Activated CD8-positive, alpha-beta T cell treated with anti-CD3 and anti-CD28 coated beads, Interleukin-2, amount 10 ng/mL, durations not matched to agents 7 days and 5 days (primary cell): ENCODE measurements at regions not wholly inside any gene's neighbourhood (a gene's known extent, or its start where the extent isn't known, plus 50 kb on each side); places are given as distances from the start of the nearest gene placed in this dataset.
A peak's percentile ranks its signal among the peaks of the same experiment; 100 is the strongest.

Experiments
- ATAC-seq: fragments of 150-1000 bp; cut with Tn5 transposase; one replicate; pipeline ENCODE4 v1.10.0; 2021; ENCODE audit warnings: moderate library complexity
- CTCF ChIA-PET: fragments of 350-600 bp; sonication (Branson Sonifier 250); formaldehyde crosslinking; loops from one replicate; lab custom pipeline; 2021; ENCODE audit warnings: antibody characterized with exemption; lab: Charles Lee
- POLR2A ChIA-PET: fragments of 350-600 bp; sonication (Branson Sonifier 250); formaldehyde crosslinking; loops from one replicate; lab custom pipeline; 2021; ENCODE audit warnings: antibody characterized with exemption; lab: Charles Lee
- DNase-seq: peaks from one replicate; pipeline ENCODE4 v3.0.0-alpha.2; 2020
- H3K27ac Mint-ChIP-seq: one replicate; pipeline ENCODE4 v1.8.0; 2021; ENCODE audit warnings: mild to moderate bottlenecking, mixed read lengths
- H3K27me3 Mint-ChIP-seq: one replicate; pipeline ENCODE4 v1.8.0; 2021; ENCODE audit warnings: low read depth, mixed read lengths
- H3K36me3 Mint-ChIP-seq: one replicate; pipeline ENCODE4 v1.8.0; 2021; ENCODE audit warnings: low read depth, mixed read lengths
- H3K4me1 Mint-ChIP-seq: one replicate; pipeline ENCODE4 v1.8.0; 2021; ENCODE audit warnings: low read depth, mixed read lengths
- H3K4me3 Mint-ChIP-seq: one replicate; pipeline ENCODE4 v1.8.0; 2021; ENCODE audit warnings: mild to moderate bottlenecking, mixed read lengths
- H3K9me3 Mint-ChIP-seq: one replicate; pipeline ENCODE4 v1.8.0; 2022; ENCODE audit warnings: mixed read lengths; ENCODE audit not compliant: insufficient read depth

- Mint-ChIP-seq H3K4me3 (no peak overlapping the region), H3K4me1 (no peaks in the 10 kb centered on the region), H3K9me3 (no peaks in the 10 kb centered on the region), H3K27ac (no peak overlapping the region), H3K27me3 (peaks cover 29% of the 10 kb centered on the region), H3K36me3 (no peaks in the 10 kb centered on the region)
- ATAC-seq (no peak), DNase-seq (no peak)
- CTCF ChIA-PET = no interaction called here
- POLR2A ChIA-PET = no interaction called here
Measured at GRCh38 chr14:104450811-104451401, 128.7 kb upstream of the C14orf180 start.

- POLR2A ChIA-PET = interaction anchor here (0.8 kb wide), 1 partner anchor 62 kb away, joined by 3 read pairs; no protein-coding TSS in a partner anchor
- Mint-ChIP-seq H3K36me3 (no peaks in the 10 kb centered on the region), H3K27ac (no peak overlapping the region), H3K27me3 (peaks cover 35% of the 10 kb centered on the region), H3K4me3 (no peak overlapping the region), H3K9me3 (no peaks in the 10 kb centered on the region), H3K4me1 (no peaks in the 10 kb centered on the region)
- ATAC-seq (no peak), DNase-seq (no peak)
- CTCF ChIA-PET = no interaction called here
Measured at GRCh38 chr14:104451474-104451873, 128.1 kb upstream of the C14orf180 start.

- Mint-ChIP-seq H3K27ac (no peak overlapping the region), H3K9me3 (no peaks in the 10 kb centered on the region), H3K4me3 (no peak overlapping the region), H3K27me3 (peaks cover 55% of the 10 kb centered on the region), H3K36me3 (no peaks in the 10 kb centered on the region), H3K4me1 (no peaks in the 10 kb centered on the region)
- ChIA-PET CTCF (no interaction called here), POLR2A (no interaction called here)
- DNase-seq = no peak
- ATAC-seq = no peak
Measured at GRCh38 chr14:104458845-104459244, 120.7 kb upstream of the C14orf180 start.

GRCh38 chr14:104460791-104461651, 118.5 kb upstream of the C14orf180 start:
- CTCF ChIA-PET = no interaction called here
- ATAC-seq = no peak
- H3K36me3 Mint-ChIP-seq = no peaks in the 10 kb centered on the region
- POLR2A ChIA-PET = no interaction called here
- no peak overlapping the region for H3K27ac Mint-ChIP-seq
- no peaks in the 10 kb centered on the region for H3K4me1 Mint-ChIP-seq
- peak; percentile 16 for DNase-seq
- H3K4me3 Mint-ChIP-seq = no peak overlapping the region
- no peaks in the 10 kb centered on the region for H3K9me3 Mint-ChIP-seq
- H3K27me3 Mint-ChIP-seq = peaks cover 52% of the 10 kb centered on the region

- Mint-ChIP-seq H3K27me3 (peaks cover 44% of the 10 kb centered on the region), H3K4me1 (no peaks in the 10 kb centered on the region), H3K4me3 (no peak overlapping the region), H3K27ac (no peak overlapping the region), H3K36me3 (no peaks in the 10 kb centered on the region), H3K9me3 (no peaks in the 10 kb centered on the region)
- DNase-seq (peak; percentile 12), ATAC-seq (no peak)
- ChIA-PET CTCF (no interaction called here), POLR2A (no interaction called here)
Measured at GRCh38 chr14:104461676-104462449, 117.7 kb upstream of the C14orf180 start.

- Mint-ChIP-seq H3K4me1 (no peaks in the 10 kb centered on the region), H3K9me3 (no peaks in the 10 kb centered on the region), H3K27ac (no peak overlapping the region), H3K27me3 (peaks cover 40% of the 10 kb centered on the region), H3K36me3 (no peaks in the 10 kb centered on the region), H3K4me3 (no peak overlapping the region)
- DNase-seq (no peak), ATAC-seq (no peak)
- CTCF ChIA-PET = interaction anchor here (0.7 kb wide), 1 partner anchor 363 kb away, joined by 3 read pairs; no protein-coding TSS in a partner anchor
- POLR2A ChIA-PET = no interaction called here
Measured at GRCh38 chr14:104462651-104463630, 116.6 kb upstream of the C14orf180 start.

- Mint-ChIP-seq H3K36me3 (no peaks in the 10 kb centered on the region), H3K27ac (no peak overlapping the region), H3K4me3 (no peak overlapping the region), H3K4me1 (no peaks in the 10 kb centered on the region), H3K9me3 (no peaks in the 10 kb centered on the region), H3K27me3 (peaks cover 34% of the 10 kb centered on the region)
- DNase-seq (no peak), ATAC-seq (no peak)
- POLR2A ChIA-PET = no interaction called here
- CTCF ChIA-PET = no interaction called here
Measured at GRCh38 chr14:104464907-104465306, 114.7 kb upstream of the C14orf180 start.

DNA sequence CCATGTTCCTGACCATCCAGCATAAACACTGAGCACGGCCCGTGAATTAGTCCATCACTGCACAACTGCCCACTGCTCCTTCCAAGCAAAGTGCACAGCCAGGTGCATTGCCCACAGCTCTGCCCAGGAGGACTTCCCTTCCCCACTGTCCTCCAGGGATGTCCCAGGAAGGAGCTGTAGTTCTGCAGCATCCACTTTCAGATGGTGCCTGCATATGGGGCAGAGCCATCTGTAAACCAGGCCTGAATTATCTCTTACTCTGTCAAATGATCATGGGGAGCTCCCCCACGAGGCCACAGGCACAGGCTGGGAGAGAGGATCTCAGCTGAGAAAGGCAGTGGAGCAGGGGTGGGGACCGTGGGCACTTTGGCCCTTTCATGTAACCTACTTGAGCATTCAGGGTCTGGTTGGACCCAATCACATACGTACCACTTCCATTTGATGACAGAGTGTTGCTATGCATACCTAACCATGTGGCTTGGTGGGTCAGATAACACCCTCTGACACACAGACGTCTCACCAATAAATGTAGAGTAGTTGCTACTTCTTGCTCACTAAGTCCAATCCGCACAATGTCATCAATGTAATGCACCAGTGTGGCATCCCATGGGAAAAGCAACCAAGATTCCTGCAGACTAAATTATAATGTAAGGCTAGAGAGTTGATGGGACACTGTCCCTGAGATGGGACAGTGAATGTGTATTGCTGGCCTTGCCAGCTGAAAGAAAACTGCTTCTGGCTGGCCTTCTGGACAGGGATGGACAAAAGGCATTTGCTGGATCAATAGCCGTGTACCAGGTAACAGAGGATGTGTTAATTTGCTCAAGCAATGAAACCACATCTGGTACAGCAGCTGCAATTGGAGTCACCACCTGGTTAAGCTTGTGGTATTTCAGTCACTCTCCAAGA, 113.8 kb upstream of the C14orf180 start:
- no peak for DNase-seq
- Mint-ChIP-seq H3K4me1 (no peaks in the 10 kb centered on the region), H3K27me3 (peaks cover 26% of the 10 kb centered on the region), H3K4me3 (no peak overlapping the region), H3K9me3 (no peaks in the 10 kb centered on the region), H3K27ac (no peak overlapping the region), H3K36me3 (no peaks in the 10 kb centered on the region)
- ChIA-PET CTCF (no interaction called here), POLR2A (no interaction called here)
- ATAC-seq = no peak

DNA sequence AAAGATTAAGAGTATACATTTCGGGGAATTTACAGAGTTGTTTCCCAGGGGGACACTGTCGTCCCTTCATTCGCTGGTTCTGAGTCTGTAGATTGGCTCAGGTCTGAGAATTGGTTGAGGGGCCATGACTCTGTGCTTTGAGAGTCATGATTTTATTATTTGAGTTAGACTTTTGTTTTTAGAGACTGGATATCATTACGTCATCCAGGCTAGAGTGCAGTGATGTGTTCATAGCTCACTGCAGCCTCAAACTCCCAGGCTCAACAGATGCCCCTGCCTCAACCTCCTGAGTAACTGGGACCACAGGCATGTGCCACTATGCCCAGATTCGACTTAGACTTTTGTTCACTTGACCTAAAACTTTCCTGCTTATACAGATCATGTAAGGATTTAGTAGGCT, 112.3 kb upstream of the C14orf180 start:
- Mint-ChIP-seq H3K36me3 (no peaks in the 10 kb centered on the region), H3K27me3 (peaks cover 20% of the 10 kb centered on the region), H3K27ac (no peak overlapping the region), H3K9me3 (no peaks in the 10 kb centered on the region), H3K4me3 (no peak overlapping the region), H3K4me1 (no peaks in the 10 kb centered on the region)
- POLR2A ChIA-PET = no interaction called here
- ATAC-seq (no peak), DNase-seq (no peak)
- CTCF ChIA-PET = no interaction called here

DNA sequence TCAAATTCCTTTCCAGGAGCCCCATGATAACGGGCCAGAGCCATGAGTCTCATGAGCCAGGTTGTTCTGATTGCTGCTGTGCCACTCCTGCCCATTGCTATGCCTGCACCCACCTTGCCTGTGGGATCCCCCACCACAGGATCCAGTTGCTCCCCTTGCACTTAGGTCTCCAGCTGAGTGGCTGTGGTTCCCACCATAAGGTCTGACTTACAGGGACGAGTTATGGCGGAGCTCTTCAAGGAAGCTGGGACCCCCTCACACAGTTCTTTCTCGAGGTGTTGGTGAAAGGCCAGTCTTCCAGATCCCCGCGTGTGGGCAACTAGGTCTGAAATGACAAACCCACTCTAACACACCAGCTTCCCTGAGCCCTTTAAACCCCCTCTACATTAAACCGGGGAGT, 111.9 kb upstream of the C14orf180 start:
- H3K4me3 Mint-ChIP-seq = no peak overlapping the region
- DNase-seq (no peak), ATAC-seq (no peak)
- no peaks in the 10 kb centered on the region for H3K9me3 Mint-ChIP-seq
- ChIA-PET CTCF (no interaction called here), POLR2A (no interaction called here)
- H3K36me3 Mint-ChIP-seq = no peaks in the 10 kb centered on the region
- H3K4me1 Mint-ChIP-seq = no peaks in the 10 kb centered on the region
- peaks cover 19% of the 10 kb centered on the region for H3K27me3 Mint-ChIP-seq
- no peak overlapping the region for H3K27ac Mint-ChIP-seq
